SH-SY5Y (cell line): ENCODE measurements at regions not wholly inside any gene's neighbourhood (a gene's known extent, or its start where the extent isn't known, plus 50 kb on each side); places are given as distances from the start of the nearest gene placed in this dataset.

Source experiments
- GATA2 ChIP-seq: IDR thresholded peaks from 2 replicates; pipeline ENCODE4 v1.6.1; 2011; ENCODE audit warnings: mild to moderate bottlenecking, low read depth, low read length
- GATA3 ChIP-seq: IDR thresholded peaks from 2 replicates; pipeline ENCODE4 v1.6.1; 2011; ENCODE audit warnings: low read depth, mild to moderate bottlenecking, low read length, moderate library complexity

DNA sequence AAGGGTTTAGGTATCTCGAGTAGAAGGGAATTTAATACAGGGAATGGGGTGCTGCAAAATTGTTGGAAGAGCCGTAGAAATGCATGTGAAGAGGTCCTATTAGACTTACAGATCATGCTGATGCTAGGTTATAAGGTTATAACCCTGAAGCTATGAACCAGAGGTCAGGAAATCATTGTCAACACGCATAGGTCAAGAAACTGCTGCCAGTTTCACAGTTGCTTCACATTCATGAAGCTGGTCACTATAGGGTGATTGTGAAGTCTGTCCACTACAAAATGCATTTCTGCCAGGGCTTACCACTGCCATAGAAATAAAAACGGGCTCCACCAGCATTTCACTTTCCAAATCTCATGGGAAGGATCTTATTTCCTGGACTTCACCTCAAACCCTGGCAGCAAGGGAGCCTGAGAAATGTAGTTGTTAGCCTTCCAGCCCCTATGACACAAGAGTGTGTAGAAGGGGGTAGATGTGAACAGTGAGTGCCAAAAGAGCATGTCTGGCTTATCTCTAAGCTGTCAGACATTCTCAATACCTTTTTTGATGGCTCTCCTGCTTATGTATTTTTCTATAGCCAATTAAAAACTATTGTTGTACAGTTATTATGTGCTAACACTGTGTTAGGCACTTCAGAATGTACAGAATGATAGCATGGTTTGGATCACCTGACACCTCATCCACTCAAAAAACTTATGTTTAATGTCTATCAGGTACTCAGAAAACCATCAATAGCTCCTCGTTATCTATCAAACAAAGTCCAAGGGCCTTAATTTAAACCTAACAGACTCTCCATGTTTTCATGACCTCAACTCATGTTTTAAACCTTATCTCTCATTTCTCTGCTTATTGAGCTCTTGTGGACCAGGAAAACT, 148.3 kb upstream of the TSC22D2 start:
- TF ChIP-seq GATA2 = no peak
- TF ChIP-seq GATA3 = no peak
